ENCODE measurements at regions not wholly inside any gene's neighbourhood (a gene's known extent, or its start where the extent isn't known, plus 50 kb on each side); places are given as distances from the start of the nearest gene placed in this dataset.

DNA sequence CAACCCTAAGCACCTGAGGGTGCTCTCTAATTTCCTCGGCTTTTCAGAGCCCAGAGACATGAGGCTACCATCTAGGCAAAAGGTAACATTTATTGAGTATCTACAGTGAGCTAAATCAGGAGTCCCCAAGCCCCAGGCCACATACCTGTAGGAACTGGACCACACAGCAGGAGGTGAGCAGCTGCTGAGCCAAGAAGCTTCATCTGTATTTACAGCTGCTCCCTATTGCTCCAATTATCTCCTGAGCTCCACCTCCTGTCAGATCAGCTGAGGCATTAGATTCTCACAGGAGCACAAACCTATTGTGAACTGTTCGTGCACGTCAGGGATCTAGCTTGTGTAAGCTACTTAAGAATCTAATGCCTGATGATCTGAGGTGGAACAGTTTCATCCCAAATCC lies 70.2 kb downstream of the RND3 start:
- Mint-ChIP-seq H3K27ac (no peak overlapping the region), H3K36me3 (no peaks in the 10 kb centered on the region), H3K27me3 (no peaks in the 10 kb centered on the region), H3K4me1 (no peaks in the 10 kb centered on the region), H3K9me3 (peaks cover 3% of the 10 kb centered on the region), H3K4me3 (no peak overlapping the region)
- CTCF ChIA-PET, result no interaction called here
- no peak for DNase-seq

DNA sequence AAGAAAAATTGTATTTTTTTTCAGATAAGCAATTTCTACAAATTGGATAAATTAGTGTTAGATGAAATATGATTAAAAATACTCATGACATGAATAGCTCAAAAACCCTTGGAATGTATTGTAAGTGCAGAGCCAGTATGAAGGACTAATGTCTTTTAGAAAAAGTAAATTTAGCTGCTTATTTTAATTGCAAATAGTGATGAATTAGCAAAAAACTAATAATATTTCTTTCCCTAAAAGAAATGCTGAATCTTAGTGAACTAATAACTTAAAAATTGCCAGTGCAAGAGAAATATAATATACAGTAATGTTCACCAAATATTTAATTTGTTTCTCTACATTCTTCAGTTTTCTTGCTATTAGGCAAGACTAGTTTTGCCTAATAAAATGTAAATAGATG lies 72.4 kb downstream of the RND3 start:
- Mint-ChIP-seq H3K27ac (no peak overlapping the region), H3K27me3 (no peaks in the 10 kb centered on the region), H3K36me3 (no peaks in the 10 kb centered on the region), H3K9me3 (peaks cover 3% of the 10 kb centered on the region), H3K4me1 (no peaks in the 10 kb centered on the region), H3K4me3 (no peak overlapping the region)
- DNase-seq, result no peak
- CTCF ChIA-PET, result no interaction called here

GRCh38 chr2:150413910-150414309 lies 73.6 kb downstream of the RND3 start:
- no peak for DNase-seq
- H3K4me3 Mint-ChIP-seq, result no peak overlapping the region
- CTCF ChIA-PET, result no interaction called here
- no peak overlapping the region for H3K27ac Mint-ChIP-seq
- H3K36me3 Mint-ChIP-seq, result no peaks in the 10 kb centered on the region
- H3K27me3 Mint-ChIP-seq, result no peaks in the 10 kb centered on the region
- H3K9me3 Mint-ChIP-seq, result peaks cover 3% of the 10 kb centered on the region
- no peaks in the 10 kb centered on the region for H3K4me1 Mint-ChIP-seq

GRCh38 chr2:150413366-150413765 lies 74.1 kb downstream of the RND3 start:
- Mint-ChIP-seq H3K36me3 (no peaks in the 10 kb centered on the region), H3K4me3 (no peak overlapping the region), H3K9me3 (peaks cover 3% of the 10 kb centered on the region), H3K27ac (no peak overlapping the region), H3K4me1 (no peaks in the 10 kb centered on the region), H3K27me3 (no peaks in the 10 kb centered on the region)
- CTCF ChIA-PET, result no interaction called here
- DNase-seq, result no peak

GRCh38 chr2:150410809-150411208 lies 76.7 kb downstream of the RND3 start:
- Mint-ChIP-seq H3K4me1 (no peaks in the 10 kb centered on the region), H3K27me3 (no peaks in the 10 kb centered on the region), H3K9me3 (peaks cover 3% of the 10 kb centered on the region), H3K4me3 (no peak overlapping the region), H3K36me3 (no peaks in the 10 kb centered on the region), H3K27ac (no peak overlapping the region)
- CTCF ChIA-PET, result no interaction called here
- DNase-seq, result no peak

GRCh38 chr2:150409196-150409595 lies 78.3 kb downstream of the RND3 start:
- Mint-ChIP-seq H3K36me3 (no peaks in the 10 kb centered on the region), H3K9me3 (peaks cover 3% of the 10 kb centered on the region), H3K27me3 (no peaks in the 10 kb centered on the region), H3K4me3 (no peak overlapping the region), H3K27ac (no peak overlapping the region), H3K4me1 (no peaks in the 10 kb centered on the region)
- DNase-seq, result no peak
- CTCF ChIA-PET, result no interaction called here

- no peak for DNase-seq
- H3K27ac Mint-ChIP-seq, result no peak overlapping the region
These were observed 83.3 kb downstream of the RND3 start for GRCh38 chr2:150404147-150404546.

GRCh38 chr2:150403457-150403856 lies 84.0 kb downstream of the RND3 start:
- Mint-ChIP-seq H3K4me3 (no peak overlapping the region), H3K4me1 (no peaks in the 10 kb centered on the region), H3K9me3 (no peaks in the 10 kb centered on the region), H3K36me3 (no peaks in the 10 kb centered on the region), H3K27me3 (no peaks in the 10 kb centered on the region), H3K27ac (no peak overlapping the region)
- CTCF ChIA-PET, result no interaction called here
- no peak for DNase-seq

More at GRCh38 chr2:150404147-150404546, 83.3 kb downstream of the RND3 start:
- Mint-ChIP-seq H3K4me1 (no peaks in the 10 kb centered on the region), H3K27me3 (no peaks in the 10 kb centered on the region), H3K36me3 (no peaks in the 10 kb centered on the region), H3K4me3 (no peak overlapping the region), H3K9me3 (no peaks in the 10 kb centered on the region)
- CTCF ChIA-PET, result no interaction called here

- H3K4me3 Mint-ChIP-seq, result no peak overlapping the region
- no peaks in the 10 kb centered on the region for H3K4me1 Mint-ChIP-seq
- H3K27me3 Mint-ChIP-seq, result no peaks in the 10 kb centered on the region
- CTCF ChIA-PET, result no interaction called here
- H3K9me3 Mint-ChIP-seq, result no peaks in the 10 kb centered on the region
- H3K36me3 Mint-ChIP-seq, result no peaks in the 10 kb centered on the region
- no peak overlapping the region for H3K27ac Mint-ChIP-seq
- DNase-seq, result no peak
These were observed 84.5 kb downstream of the RND3 start for GRCh38 chr2:150402953-150403352.

- Mint-ChIP-seq H3K27me3 (no peaks in the 10 kb centered on the region), H3K36me3 (no peaks in the 10 kb centered on the region), H3K27ac (no peak overlapping the region), H3K9me3 (no peaks in the 10 kb centered on the region), H3K4me1 (no peaks in the 10 kb centered on the region), H3K4me3 (no peak overlapping the region)
- DNase-seq, result no peak
- CTCF ChIA-PET, result no interaction called here
These were observed 86.6 kb downstream of the RND3 start for GRCh38 chr2:150400849-150401248.

- no peak overlapping the region for H3K4me3 Mint-ChIP-seq
- CTCF ChIA-PET, result no interaction called here
- no peaks in the 10 kb centered on the region for H3K9me3 Mint-ChIP-seq
These were observed 94.9 kb downstream of the RND3 start for GRCh38 chr2:150392614-150393013.

DNA sequence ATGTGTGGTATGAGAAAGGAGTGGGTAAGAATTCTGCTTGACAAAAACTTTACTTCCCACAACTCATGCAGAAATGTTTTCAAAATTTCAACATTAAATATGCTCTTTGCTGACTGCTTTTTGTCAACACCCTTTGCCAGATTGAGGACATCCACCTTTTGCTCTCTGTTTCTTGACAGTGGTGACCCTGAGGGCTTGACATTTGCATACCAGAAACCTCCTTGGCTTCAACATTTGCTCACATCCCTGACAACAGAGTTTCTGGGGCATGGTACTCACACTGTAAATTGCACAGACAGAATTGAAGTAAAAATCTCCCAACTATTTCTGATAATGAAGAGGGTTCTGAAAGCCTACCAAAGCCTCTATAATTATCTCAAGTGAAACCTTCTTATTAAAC lies 95.7 kb downstream of the RND3 start:
- no peak overlapping the region for H3K4me3 Mint-ChIP-seq
- H3K27me3 Mint-ChIP-seq, result no peaks in the 10 kb centered on the region
- no peaks in the 10 kb centered on the region for H3K9me3 Mint-ChIP-seq
- H3K36me3 Mint-ChIP-seq, result no peaks in the 10 kb centered on the region
- no peak overlapping the region for H3K27ac Mint-ChIP-seq
- DNase-seq, result no peak
- H3K4me1 Mint-ChIP-seq, result no peaks in the 10 kb centered on the region
- CTCF ChIA-PET, result no interaction called here

More at GRCh38 chr2:150392614-150393013, 94.9 kb downstream of the RND3 start:
- H3K4me1 Mint-ChIP-seq, result no peaks in the 10 kb centered on the region
- no peaks in the 10 kb centered on the region for H3K27me3 Mint-ChIP-seq
- H3K27ac Mint-ChIP-seq, result no peak overlapping the region
- DNase-seq, result no peak
- no peaks in the 10 kb centered on the region for H3K36me3 Mint-ChIP-seq

DNA sequence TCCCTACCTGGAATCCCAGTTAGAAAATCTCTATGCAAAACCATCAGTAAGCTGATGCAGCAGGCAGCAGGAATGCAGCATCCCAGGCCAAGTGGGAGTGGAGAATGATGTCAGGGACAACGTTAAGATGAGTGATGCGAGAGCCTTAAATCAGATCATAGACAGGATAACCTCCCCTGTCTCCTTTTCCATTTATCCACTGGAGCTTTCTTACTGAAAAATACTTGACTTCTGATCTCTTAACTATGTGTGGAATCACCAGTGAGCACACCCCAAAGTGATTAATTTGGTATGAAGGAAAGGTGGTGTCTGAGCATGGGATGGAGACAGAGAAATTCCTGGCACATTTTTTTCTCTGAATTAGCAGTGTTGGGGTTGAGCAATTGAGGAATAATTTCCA lies 98.0 kb downstream of the RND3 start:
- Mint-ChIP-seq H3K9me3 (no peaks in the 10 kb centered on the region), H3K27ac (no peak overlapping the region), H3K36me3 (no peaks in the 10 kb centered on the region), H3K4me1 (no peaks in the 10 kb centered on the region), H3K27me3 (no peaks in the 10 kb centered on the region), H3K4me3 (no peak overlapping the region)
- CTCF ChIA-PET, result no interaction called here
- no peak for DNase-seq

GRCh38 chr2:150388289-150388625 lies 99.2 kb downstream of the RND3 start:
- Mint-ChIP-seq H3K9me3 (no peaks in the 10 kb centered on the region), H3K4me1 (no peaks in the 10 kb centered on the region), H3K4me3 (no peak overlapping the region), H3K27ac (no peak overlapping the region), H3K36me3 (no peaks in the 10 kb centered on the region), H3K27me3 (no peaks in the 10 kb centered on the region)
- no peak for DNase-seq
- CTCF ChIA-PET, result no interaction called here

- Mint-ChIP-seq H3K4me3 (no peak overlapping the region), H3K27me3 (no peaks in the 10 kb centered on the region), H3K9me3 (no peaks in the 10 kb centered on the region), H3K36me3 (no peaks in the 10 kb centered on the region), H3K27ac (no peak overlapping the region), H3K4me1 (no peaks in the 10 kb centered on the region)
- DNase-seq, result no peak
- CTCF ChIA-PET, result no interaction called here
These were observed 99.7 kb downstream of the RND3 start for GRCh38 chr2:150387586-150388288.

DNA sequence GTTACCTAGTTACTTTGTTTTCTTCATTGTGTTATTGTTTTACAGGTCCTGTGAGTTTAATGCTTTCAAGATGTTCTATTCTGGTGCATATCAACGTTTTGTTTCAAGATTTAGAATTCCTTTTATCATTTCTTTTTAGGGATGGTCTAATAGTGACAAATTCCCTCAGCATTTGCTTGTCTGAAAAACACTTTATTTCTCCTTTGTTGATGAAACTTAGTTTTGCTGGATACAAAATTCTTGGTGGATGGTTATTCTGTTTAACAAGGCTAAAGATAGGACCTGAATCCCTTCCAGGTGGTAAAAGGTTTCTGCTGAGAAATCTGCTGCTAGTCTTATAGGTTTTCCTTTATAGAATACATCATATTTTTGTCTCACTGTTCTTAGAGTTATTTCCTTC lies 102.3 kb downstream of the RND3 start:
- CTCF ChIA-PET, result no interaction called here
- H3K36me3 Mint-ChIP-seq, result no peaks in the 10 kb centered on the region

More for the DNA sequence above, 102.3 kb downstream of the RND3 start:
- DNase-seq, result no peak
- no peak overlapping the region for H3K27ac Mint-ChIP-seq
- H3K27me3 Mint-ChIP-seq, result no peaks in the 10 kb centered on the region
- no peaks in the 10 kb centered on the region for H3K4me1 Mint-ChIP-seq
- no peaks in the 10 kb centered on the region for H3K9me3 Mint-ChIP-seq
- H3K4me3 Mint-ChIP-seq, result no peak overlapping the region

Measured in activated naive CD4-positive, alpha-beta T cell treated with anti-CD3 and anti-CD28 coated beads, Interleukin-2, amount 10 ng/mL, durations not matched to agents 7 days and 5 days (primary cell).